ENCODE measurements at regions not wholly inside any gene's neighbourhood (a gene's known extent, or its start where the extent isn't known, plus 50 kb on each side); places are given as distances from the start of the nearest gene placed in this dataset.

DNA sequence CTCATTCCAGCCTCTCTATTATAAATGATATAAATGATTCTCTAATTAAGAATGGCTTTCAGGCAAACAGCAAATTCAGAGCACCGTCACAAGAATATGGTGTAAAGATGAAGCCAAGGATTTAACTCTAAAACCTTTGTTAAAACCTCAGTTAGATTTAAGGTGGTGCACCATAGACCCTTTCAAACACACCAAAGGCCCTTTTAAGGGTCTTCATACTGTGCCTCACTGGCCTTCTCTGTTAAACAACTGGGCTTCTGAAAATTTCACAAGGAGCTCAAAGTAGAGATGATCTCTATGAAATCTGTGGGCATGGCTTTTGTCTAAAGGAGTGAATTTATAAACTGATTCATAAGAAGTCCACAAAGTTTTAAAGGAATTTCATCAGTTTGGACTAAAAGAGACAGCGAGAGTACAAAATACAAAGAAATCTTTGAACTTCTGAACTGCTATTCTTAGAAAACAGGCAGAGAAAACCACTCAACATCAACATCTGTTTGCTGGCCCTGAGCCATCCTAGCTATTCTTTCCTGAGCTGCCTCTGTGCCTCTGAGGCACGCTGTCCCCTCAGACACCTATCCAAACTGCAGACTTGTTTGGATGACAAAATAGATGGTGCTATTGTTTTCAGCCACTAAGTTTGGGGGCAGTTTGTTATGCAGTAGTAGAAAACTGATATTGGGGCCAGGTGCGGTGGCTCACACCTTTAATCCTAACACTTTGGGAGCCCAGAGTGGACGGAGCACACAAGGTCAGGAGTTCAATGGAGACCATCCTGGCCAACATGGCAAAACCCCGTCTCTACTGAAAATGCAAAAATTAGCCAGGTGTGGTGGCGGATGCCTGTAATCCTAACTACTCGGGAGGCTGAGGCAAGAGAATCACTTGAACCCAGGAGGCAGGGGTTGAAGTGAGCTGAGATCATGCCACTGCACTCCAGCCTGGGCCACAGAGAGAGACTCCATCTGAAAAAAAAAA, 72.9 kb upstream of the MYCN start:
- Histone ChIP-seq H3K4me3 (ENCODE audit: insufficient read depth, low read length) (no peak overlapping the region), H3K79me2 (ENCODE audit: insufficient read depth, low read length) (no peaks in the 10 kb centered on the region), H4K20me1 (ENCODE audit: insufficient read depth, low read length) (no peaks in the 10 kb centered on the region), H3K27ac (ENCODE audit: low read depth, low read length) (no peak overlapping the region), H3K27me3 (ENCODE audit: insufficient read depth, low read length) (no peaks in the 10 kb centered on the region), H3K36me3 (ENCODE audit: insufficient read depth, low read length) (no peaks in the 10 kb centered on the region), H3K4me2 (ENCODE audit: insufficient read depth, low read length) (no peak overlapping the region), H3K9me3 (ENCODE audit: low read depth, low read length) (no peaks in the 10 kb centered on the region), H3K4me1 (ENCODE audit: insufficient read depth, low read length) (no peaks in the 10 kb centered on the region), H2AFZ (ENCODE audit: low read length) (no peak overlapping the region)
- DNase-seq (ENCODE audit: insufficient read length, low spot score, missing footprints), result no peak
- TF ChIP-seq, protein P1, sequence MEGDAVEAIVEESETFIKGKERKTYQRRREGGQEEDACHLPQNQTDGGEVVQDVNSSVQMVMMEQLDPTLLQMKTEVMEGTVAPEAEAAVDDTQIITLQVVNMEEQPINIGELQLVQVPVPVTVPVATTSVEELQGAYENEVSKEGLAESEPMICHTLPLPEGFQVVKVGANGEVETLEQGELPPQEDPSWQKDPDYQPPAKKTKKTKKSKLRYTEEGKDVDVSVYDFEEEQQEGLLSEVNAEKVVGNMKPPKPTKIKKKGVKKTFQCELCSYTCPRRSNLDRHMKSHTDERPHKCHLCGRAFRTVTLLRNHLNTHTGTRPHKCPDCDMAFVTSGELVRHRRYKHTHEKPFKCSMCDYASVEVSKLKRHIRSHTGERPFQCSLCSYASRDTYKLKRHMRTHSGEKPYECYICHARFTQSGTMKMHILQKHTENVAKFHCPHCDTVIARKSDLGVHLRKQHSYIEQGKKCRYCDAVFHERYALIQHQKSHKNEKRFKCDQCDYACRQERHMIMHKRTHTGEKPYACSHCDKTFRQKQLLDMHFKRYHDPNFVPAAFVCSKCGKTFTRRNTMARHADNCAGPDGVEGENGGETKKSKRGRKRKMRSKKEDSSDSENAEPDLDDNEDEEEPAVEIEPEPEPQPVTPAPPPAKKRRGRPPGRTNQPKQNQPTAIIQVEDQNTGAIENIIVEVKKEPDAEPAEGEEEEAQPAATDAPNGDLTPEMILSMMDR (IDR thresholded peaks at IDR 0.05; ENCODE audit: extremely low read depth, low read depth, low read length), result no peak

DNA sequence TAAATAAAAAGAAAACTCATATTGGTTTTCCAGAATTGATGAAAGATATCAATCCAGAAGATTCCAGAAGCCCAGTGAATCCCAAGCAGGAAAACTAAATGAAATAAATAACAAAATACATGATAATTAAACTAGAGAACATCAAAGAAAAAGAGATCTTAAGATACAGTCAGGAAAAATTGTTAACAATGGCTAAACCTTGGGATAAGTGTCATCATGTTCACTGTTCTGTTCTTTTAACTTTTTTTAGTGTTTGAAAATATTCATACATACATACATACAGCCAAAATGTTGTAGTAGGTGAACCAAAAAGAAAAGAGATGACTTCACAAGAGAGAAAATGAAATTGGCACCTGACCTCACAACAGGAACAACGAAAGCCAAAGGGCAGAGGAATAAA, 72.2 kb upstream of the MYCN start:
- no peaks in the 10 kb centered on the region for H3K9me3 ChIP-seq (ENCODE audit: low read depth, low read length)
- no peaks in the 10 kb centered on the region for H3K4me1 ChIP-seq (ENCODE audit: insufficient read depth, low read length)
- H3K36me3 ChIP-seq (ENCODE audit: insufficient read depth, low read length), result no peaks in the 10 kb centered on the region
- H3K27me3 ChIP-seq (ENCODE audit: insufficient read depth, low read length), result no peaks in the 10 kb centered on the region
- no peaks in the 10 kb centered on the region for H4K20me1 ChIP-seq (ENCODE audit: insufficient read depth, low read length)
- H3K4me2 ChIP-seq (ENCODE audit: insufficient read depth, low read length), result no peak overlapping the region
- no peak overlapping the region for H3K27ac ChIP-seq (ENCODE audit: low read depth, low read length)
- no peak overlapping the region for H2AFZ ChIP-seq (ENCODE audit: low read length)
- TF ChIP-seq, protein P1 (IDR thresholded peaks at IDR 0.05; ENCODE audit: extremely low read depth, low read depth, low read length), result no peak
- DNase-seq (ENCODE audit: insufficient read length, low spot score, missing footprints), result no peak
- no peaks in the 10 kb centered on the region for H3K79me2 ChIP-seq (ENCODE audit: insufficient read depth, low read length)
- H3K4me3 ChIP-seq (ENCODE audit: insufficient read depth, low read length), result no peak overlapping the region

DNA sequence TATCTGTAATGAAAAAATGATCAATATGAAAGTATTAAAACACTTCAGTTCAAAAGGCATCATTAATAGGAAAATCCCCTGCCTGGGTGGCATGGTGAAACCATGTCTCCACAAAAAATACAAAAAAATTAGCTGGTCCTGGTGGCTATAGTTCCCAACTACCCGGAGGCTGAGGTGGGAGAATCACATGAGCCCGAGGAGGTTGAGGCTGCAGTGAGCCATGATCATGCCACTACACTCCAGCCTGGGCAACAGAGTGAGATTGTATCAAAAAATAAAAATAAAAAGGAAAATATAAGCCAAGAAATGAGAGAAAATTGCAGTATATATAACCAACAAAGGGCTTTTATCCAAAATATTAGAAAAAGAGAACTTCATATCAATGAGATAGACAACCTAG, 71.6 kb upstream of the MYCN start:
- Histone ChIP-seq H3K4me1 (ENCODE audit: insufficient read depth, low read length) (no peaks in the 10 kb centered on the region), H3K4me3 (ENCODE audit: insufficient read depth, low read length) (no peak overlapping the region), H3K79me2 (ENCODE audit: insufficient read depth, low read length) (no peaks in the 10 kb centered on the region), H3K36me3 (ENCODE audit: insufficient read depth, low read length) (no peaks in the 10 kb centered on the region), H2AFZ (ENCODE audit: low read length) (no peak overlapping the region), H4K20me1 (ENCODE audit: insufficient read depth, low read length) (no peaks in the 10 kb centered on the region), H3K27ac (ENCODE audit: low read depth, low read length) (no peak overlapping the region), H3K27me3 (ENCODE audit: insufficient read depth, low read length) (no peaks in the 10 kb centered on the region), H3K4me2 (ENCODE audit: insufficient read depth, low read length) (no peak overlapping the region), H3K9me3 (ENCODE audit: low read depth, low read length) (no peaks in the 10 kb centered on the region)
- TF ChIP-seq, protein P1 (IDR thresholded peaks at IDR 0.05; ENCODE audit: extremely low read depth, low read depth, low read length), result no peak
- no peak for DNase-seq (ENCODE audit: insufficient read length, low spot score, missing footprints)

DNA sequence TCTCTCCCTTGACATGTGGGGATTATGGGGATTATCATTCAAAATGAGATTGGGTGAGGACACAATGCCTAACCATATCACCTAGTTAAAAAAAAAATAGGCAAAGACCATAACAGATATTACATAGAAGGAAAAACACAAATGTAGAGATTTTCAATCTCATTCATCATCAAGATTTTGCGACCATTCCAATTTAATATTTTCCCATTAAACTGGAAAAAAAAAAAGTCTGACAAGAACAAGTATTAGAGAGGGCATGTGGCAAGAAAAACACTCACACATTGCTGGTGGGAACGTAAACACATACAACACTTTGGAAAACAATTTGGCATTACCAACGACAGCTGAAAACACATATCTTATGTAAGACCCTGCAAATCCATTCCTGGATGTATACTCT, 71.0 kb upstream of the MYCN start:
- Histone ChIP-seq H3K36me3 (ENCODE audit: insufficient read depth, low read length) (no peaks in the 10 kb centered on the region), H2AFZ (ENCODE audit: low read length) (no peak overlapping the region), H3K9me3 (ENCODE audit: low read depth, low read length) (no peaks in the 10 kb centered on the region), H3K79me2 (ENCODE audit: insufficient read depth, low read length) (no peaks in the 10 kb centered on the region), H3K27me3 (ENCODE audit: insufficient read depth, low read length) (no peaks in the 10 kb centered on the region), H3K27ac (ENCODE audit: low read depth, low read length) (no peak overlapping the region), H4K20me1 (ENCODE audit: insufficient read depth, low read length) (no peaks in the 10 kb centered on the region), H3K4me2 (ENCODE audit: insufficient read depth, low read length) (no peak overlapping the region), H3K4me1 (ENCODE audit: insufficient read depth, low read length) (no peaks in the 10 kb centered on the region), H3K4me3 (ENCODE audit: insufficient read depth, low read length) (no peak overlapping the region)
- DNase-seq (ENCODE audit: insufficient read length, low spot score, missing footprints), result no peak
- TF ChIP-seq, protein P1 (IDR thresholded peaks at IDR 0.05; ENCODE audit: extremely low read depth, low read depth, low read length), result no peak

All from osteoblast (primary cell).